Stomach (tissue), 4 donors: ENCODE measurements at regions not wholly inside any gene's neighbourhood (a gene's known extent, or its start where the extent isn't known, plus 50 kb on each side); places are given as distances from the start of the nearest gene placed in this dataset.

Experiments
- POLR2AphosphoS5 ChIP-seq, 3 donors: sonication (generic); formaldehyde crosslinking; IDR thresholded peaks; one replicate each; pipeline ENCODE4 v1.6.1; 2016; ENCODE audit warnings: antibody characterized with exemption in 3 of 3
- TF ChIP-seq, protein P1 (sequence below), 7 experiments: fragments of 450-650 bp in 4 of 7; fragments of 200-600 bp in 3 of 7; sonication (generic) in 3 of 7; IDR thresholded peaks; one replicate each; pipeline ENCODE4 v1.5.1; 2016 to 2019; ENCODE audit warnings: antibody characterized with exemption in 7 of 7, control low read depth in 2 of 7, mild to moderate bottlenecking in 1 of 7

- no peak for TF ChIP-seq POLR2AphosphoS5 (IDR thresholded peaks at IDR 0.05)
- TF ChIP-seq, protein P1, sequence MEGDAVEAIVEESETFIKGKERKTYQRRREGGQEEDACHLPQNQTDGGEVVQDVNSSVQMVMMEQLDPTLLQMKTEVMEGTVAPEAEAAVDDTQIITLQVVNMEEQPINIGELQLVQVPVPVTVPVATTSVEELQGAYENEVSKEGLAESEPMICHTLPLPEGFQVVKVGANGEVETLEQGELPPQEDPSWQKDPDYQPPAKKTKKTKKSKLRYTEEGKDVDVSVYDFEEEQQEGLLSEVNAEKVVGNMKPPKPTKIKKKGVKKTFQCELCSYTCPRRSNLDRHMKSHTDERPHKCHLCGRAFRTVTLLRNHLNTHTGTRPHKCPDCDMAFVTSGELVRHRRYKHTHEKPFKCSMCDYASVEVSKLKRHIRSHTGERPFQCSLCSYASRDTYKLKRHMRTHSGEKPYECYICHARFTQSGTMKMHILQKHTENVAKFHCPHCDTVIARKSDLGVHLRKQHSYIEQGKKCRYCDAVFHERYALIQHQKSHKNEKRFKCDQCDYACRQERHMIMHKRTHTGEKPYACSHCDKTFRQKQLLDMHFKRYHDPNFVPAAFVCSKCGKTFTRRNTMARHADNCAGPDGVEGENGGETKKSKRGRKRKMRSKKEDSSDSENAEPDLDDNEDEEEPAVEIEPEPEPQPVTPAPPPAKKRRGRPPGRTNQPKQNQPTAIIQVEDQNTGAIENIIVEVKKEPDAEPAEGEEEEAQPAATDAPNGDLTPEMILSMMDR (IDR thresholded peaks at IDR 0.05), result no peak
Measured at GRCh38 chr1:181175955-181176354, 87.5 kb downstream of the IER5 start.
